Effector memory CD4-positive, alpha-beta T cell (primary cell): ENCODE measurements at regions not wholly inside any gene's neighbourhood (a gene's known extent, or its start where the extent isn't known, plus 50 kb on each side); places are given as distances from the start of the nearest gene placed in this dataset.

Source experiments
- DNase-seq, 3 donors: peaks; one replicate each; pipeline ENCODE4 v3.0.0-alpha.2; 2020
- H3K27ac ChIP-seq: 2 replicates; pipeline ENCODE4 v1.7.0; 2013; ENCODE audit warnings: mild to moderate bottlenecking, low read length, moderate library complexity; ENCODE audit not compliant: insufficient read depth, poor library complexity, severe bottlenecking
- H3K27me3 ChIP-seq: replicated peaks from 2 replicates; pipeline ENCODE4 v1.7.0; 2013; ENCODE audit warnings: mild to moderate bottlenecking, low read length; ENCODE audit not compliant: insufficient read depth, control insufficient read depth, poor library complexity, severe bottlenecking
- H3K36me3 ChIP-seq: 2 replicates; pipeline ENCODE4 v1.7.0; 2013; ENCODE audit warnings: mild to moderate bottlenecking, low read length, moderate library complexity; ENCODE audit not compliant: control insufficient read depth, insufficient read depth
- H3K4me1 ChIP-seq: 2 replicates; pipeline ENCODE4 v1.7.0; 2013; ENCODE audit warnings: low read length, mild to moderate bottlenecking; ENCODE audit not compliant: control insufficient read depth, insufficient read depth, poor library complexity, severe bottlenecking
- H3K4me3 ChIP-seq: 2 replicates; pipeline ENCODE4 v1.7.0; 2013; ENCODE audit warnings: low read length, low read depth, mild to moderate bottlenecking; ENCODE audit not compliant: insufficient read depth, poor library complexity, severe bottlenecking
- H3K9me3 ChIP-seq: 2 replicates; pipeline ENCODE4 v1.7.0; 2013; ENCODE audit warnings: mild to moderate bottlenecking, low read length, moderate library complexity; ENCODE audit not compliant: control insufficient read depth

- Histone ChIP-seq H3K27me3 (no peaks in the 10 kb centered on the region), H3K27ac (no peak overlapping the region), H3K4me3 (no peak overlapping the region), H3K4me1 (peaks cover 14% of the 10 kb centered on the region), H3K36me3 (no peaks in the 10 kb centered on the region), H3K9me3 (no peaks in the 10 kb centered on the region)
- no peak for DNase-seq
Observed at GRCh38 chr2:239619369-239619768, 218.5 kb upstream of the HDAC4 start.

GRCh38 chr2:239616729-239617128 lies 215.9 kb upstream of the HDAC4 start:
- Histone ChIP-seq H3K4me3 (no peak overlapping the region), H3K27ac (no peak overlapping the region), H3K36me3 (no peaks in the 10 kb centered on the region), H3K27me3 (no peaks in the 10 kb centered on the region), H3K9me3 (no peaks in the 10 kb centered on the region), H3K4me1 (no peaks in the 10 kb centered on the region)
- DNase-seq = no peak

DNA sequence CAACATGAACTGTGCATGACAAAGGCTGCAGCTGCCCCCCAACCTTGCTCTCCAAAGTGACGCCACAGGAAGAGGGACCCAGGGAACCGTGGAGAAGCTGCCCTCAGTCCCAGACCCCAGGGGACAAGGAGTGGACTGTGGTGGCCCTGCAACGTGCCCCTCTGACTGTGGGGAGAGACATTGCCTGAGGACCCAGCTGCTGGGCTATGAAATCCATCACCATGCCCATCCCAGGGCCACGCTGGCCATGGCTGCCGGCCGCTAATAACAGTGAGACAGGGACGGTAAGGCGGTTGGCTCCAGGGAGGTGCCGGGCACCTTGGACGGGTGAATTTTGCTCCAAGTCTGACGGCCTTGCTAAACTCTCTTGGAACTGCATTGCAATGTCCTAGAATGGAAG lies 211.3 kb upstream of the HDAC4 start:
- no peak for DNase-seq
- Histone ChIP-seq H3K36me3 (no peaks in the 10 kb centered on the region), H3K27me3 (no peaks in the 10 kb centered on the region), H3K9me3 (no peaks in the 10 kb centered on the region), H3K4me1 (no peaks in the 10 kb centered on the region), H3K27ac (no peak overlapping the region), H3K4me3 (no peak overlapping the region)

- no peaks in the 10 kb centered on the region for H3K9me3 ChIP-seq
- no peaks in the 10 kb centered on the region for H3K4me1 ChIP-seq
- DNase-seq = no peak
Observed at GRCh38 chr2:239611222-239611795, 210.5 kb upstream of the HDAC4 start.

GRCh38 chr2:239610457-239611221 lies 209.8 kb upstream of the HDAC4 start:
- Histone ChIP-seq H3K9me3 (no peaks in the 10 kb centered on the region), H3K27ac (no peak overlapping the region), H3K4me1 (no peaks in the 10 kb centered on the region), H3K36me3 (no peaks in the 10 kb centered on the region), H3K4me3 (no peak overlapping the region), H3K27me3 (no peaks in the 10 kb centered on the region)
- DNase-seq = no peak

More at GRCh38 chr2:239611222-239611795, 210.5 kb upstream of the HDAC4 start:
- H3K4me3 ChIP-seq = no peak overlapping the region
- no peaks in the 10 kb centered on the region for H3K36me3 ChIP-seq
- no peaks in the 10 kb centered on the region for H3K27me3 ChIP-seq
- no peak overlapping the region for H3K27ac ChIP-seq

GRCh38 chr2:239609607-239610310 lies 208.9 kb upstream of the HDAC4 start:
- no peaks in the 10 kb centered on the region for H3K27me3 ChIP-seq
- H3K36me3 ChIP-seq = no peaks in the 10 kb centered on the region
- H3K4me1 ChIP-seq = no peaks in the 10 kb centered on the region
- DNase-seq = no peak
- no peak overlapping the region for H3K4me3 ChIP-seq
- H3K27ac ChIP-seq = no peak overlapping the region
- no peaks in the 10 kb centered on the region for H3K9me3 ChIP-seq

- H3K4me3 ChIP-seq = no peak overlapping the region
- no peak for DNase-seq
Observed at GRCh38 chr2:239609162-239609561, 208.3 kb upstream of the HDAC4 start.

GRCh38 chr2:239608723-239609122 lies 207.9 kb upstream of the HDAC4 start:
- Histone ChIP-seq H3K4me1 (no peaks in the 10 kb centered on the region), H3K27ac (no peak overlapping the region), H3K4me3 (no peak overlapping the region), H3K9me3 (no peaks in the 10 kb centered on the region), H3K27me3 (no peaks in the 10 kb centered on the region), H3K36me3 (no peaks in the 10 kb centered on the region)
- DNase-seq = no peak

More at GRCh38 chr2:239609162-239609561, 208.3 kb upstream of the HDAC4 start:
- Histone ChIP-seq H3K27me3 (no peaks in the 10 kb centered on the region), H3K27ac (no peak overlapping the region), H3K36me3 (no peaks in the 10 kb centered on the region), H3K4me1 (no peaks in the 10 kb centered on the region), H3K9me3 (no peaks in the 10 kb centered on the region)

- Histone ChIP-seq H3K27ac (no peak overlapping the region), H3K27me3 (no peaks in the 10 kb centered on the region), H3K4me3 (no peak overlapping the region), H3K36me3 (no peaks in the 10 kb centered on the region), H3K4me1 (peaks cover 2% of the 10 kb centered on the region), H3K9me3 (no peaks in the 10 kb centered on the region)
- no peak for DNase-seq
Observed at GRCh38 chr2:239608260-239608659, 207.4 kb upstream of the HDAC4 start.
